ENCODE measurements at regions not wholly inside any gene's neighbourhood (a gene's known extent, or its start where the extent isn't known, plus 50 kb on each side); places are given as distances from the start of the nearest gene placed in this dataset.

- DNase-seq, result no peak
Observed at GRCh38 chr5:124692950-124693349, 53.5 kb downstream of the ZNF608 start.

- no peak for DNase-seq
Observed at GRCh38 chr5:124692324-124692723, 54.1 kb downstream of the ZNF608 start.

GRCh38 chr5:124689653-124690052 is 56.8 kb downstream of the ZNF608 start:
- no peak for DNase-seq

- no peak for DNase-seq
Observed at GRCh38 chr5:124686239-124687004, 60.0 kb downstream of the ZNF608 start.

GRCh38 chr5:124685404-124685930 is 61.0 kb downstream of the ZNF608 start:
- DNase-seq, result no peak

GRCh38 chr5:124683917-124684555 is 62.4 kb downstream of the ZNF608 start:
- DNase-seq, result no peak

GRCh38 chr5:124679578-124680199 is 66.8 kb downstream of the ZNF608 start:
- no peak for DNase-seq

- DNase-seq, result no peak
Observed at GRCh38 chr5:124678922-124679519, 67.4 kb downstream of the ZNF608 start.

- no peak for DNase-seq
Observed at GRCh38 chr5:124678468-124678867, 68.0 kb downstream of the ZNF608 start.

GRCh38 chr5:124677374-124678351 is 68.8 kb downstream of the ZNF608 start:
- DNase-seq, result peak; percentile 42

GRCh38 chr5:124675931-124676846 is 70.2 kb downstream of the ZNF608 start:
- no peak for DNase-seq

- no peak for DNase-seq
Observed at GRCh38 chr5:124671193-124671592, 75.2 kb downstream of the ZNF608 start.

GRCh38 chr5:124670722-124671184 is 75.7 kb downstream of the ZNF608 start:
- no peak for DNase-seq

- DNase-seq, result no peak
Observed at GRCh38 chr5:124669956-124670721, 76.3 kb downstream of the ZNF608 start.

GRCh38 chr5:124669300-124669648 is 77.2 kb downstream of the ZNF608 start:
- DNase-seq, result no peak

- DNase-seq, result no peak
Observed at GRCh38 chr5:124668353-124669299, 77.8 kb downstream of the ZNF608 start.

- DNase-seq, result no peak
Observed at GRCh38 chr5:124665625-124666024, 80.8 kb downstream of the ZNF608 start.

- no peak for DNase-seq
Observed at GRCh38 chr5:124665035-124665434, 81.4 kb downstream of the ZNF608 start.

- DNase-seq, result no peak
Observed at GRCh38 chr5:124664287-124664686, 82.2 kb downstream of the ZNF608 start.
